22Rv1 (cell line): ENCODE measurements at regions not wholly inside any gene's neighbourhood (a gene's known extent, or its start where the extent isn't known, plus 50 kb on each side); places are given as distances from the start of the nearest gene placed in this dataset.
A peak's percentile ranks its signal among the peaks of the same experiment; 100 is the strongest.

Source experiments
- H3K27ac ChIP-seq: fragments of 450-650 bp; 2 replicates; pipeline ENCODE4 v1.5.1; 2017
- CTCF ChIP-seq: fragments of 450-650 bp; IDR thresholded peaks from 2 replicates; pipeline ENCODE4 v1.5.1; 2017; ENCODE audit warnings: mild to moderate bottlenecking
- ZFX ChIP-seq: fragments of 450-650 bp; IDR thresholded peaks from 2 replicates; pipeline ENCODE4 v1.6.1; 2017; ENCODE audit warnings: antibody characterized with exemption, borderline replicate concordance

- TF ChIP-seq CTCF = no peak
- TF ChIP-seq ZFX = no peak
- H3K27ac ChIP-seq = peak overlapping the region; percentile 90
Measured at GRCh38 chr16:85385463-85386331, 227.4 kb upstream of the GSE1 start.

GRCh38 chr16:85386467-85387170, 226.5 kb upstream of the GSE1 start:
- no peak for TF ChIP-seq CTCF
- no peak for TF ChIP-seq ZFX
- no peak overlapping the region for H3K27ac ChIP-seq

- H3K27ac ChIP-seq = no peak overlapping the region
- TF ChIP-seq ZFX (no peak), CTCF (no peak)
Measured at GRCh38 chr16:85387171-85387507, 226.0 kb upstream of the GSE1 start.

GRCh38 chr16:85387731-85388295, 225.3 kb upstream of the GSE1 start:
- TF ChIP-seq ZFX (no peak), CTCF (no peak)
- H3K27ac ChIP-seq = no peak overlapping the region

GRCh38 chr16:85389679-85390470, 223.2 kb upstream of the GSE1 start:
- no peak overlapping the region for H3K27ac ChIP-seq

More at GRCh38 chr16:85389679-85390470, 223.2 kb upstream of the GSE1 start:
- TF ChIP-seq ZFX (no peak), CTCF (no peak)
